K562 (cell line): ENCODE measurements at regions not wholly inside any gene's neighbourhood (a gene's known extent, or its start where the extent isn't known, plus 50 kb on each side); places are given as distances from the start of the nearest gene placed in this dataset.

Experiments used
- ARHGAP35 ChIP-seq: fragments of 450-650 bp; IDR thresholded peaks from 2 replicates; pipeline ENCODE4 v1.6.1; 2018; ENCODE audit not compliant: partially characterized antibody
- CEBPB ChIP-seq: fragments of 450-650 bp; IDR thresholded peaks from 2 replicates; pipeline ENCODE4 v1.6.1; 2016; ENCODE audit warnings: missing genetic modification characterization, missing compliant biosample characterization
- CEBPG ChIP-seq, 3 experiments: fragments of 200-800 bp in 1 of 3; sonication (Bioruptor generic) in 1 of 3; sonication (generic) in 1 of 3; formaldehyde crosslinking in 1 of 3; IDR thresholded peaks in 2 of 3; conservative IDR thresholded peaks in 1 of 3; 2 replicates each; pipeline versions ENCODE4 v1.6.1 to v1.8.0; 2016 to 2022; ENCODE audit warnings: missing compliant biosample characterization in 2 of 3, missing genetic modification characterization in 2 of 3, mild to moderate bottlenecking in 1 of 3, missing genetic modification reagents in 1 of 3
- DNMT1 ChIP-seq: fragments of 450-650 bp; IDR thresholded peaks from 2 replicates; pipeline ENCODE4 v1.6.1; 2016; ENCODE audit warnings: antibody characterized with exemption, mild to moderate bottlenecking
- ELF1 ChIP-seq: fragments of 200-800 bp; sonication (Bioruptor generic); IDR thresholded peaks from 2 replicates; pipeline ENCODE4 v1.6.1; 2016; ENCODE audit warnings: missing genetic modification characterization, missing compliant biosample characterization
- ETV1 ChIP-seq: fragments of 450-650 bp; conservative IDR thresholded peaks from 2 replicates; pipeline ENCODE4 v1.6.1; 2016; ENCODE audit warnings: missing genetic modification characterization, control low read depth, low read depth, missing compliant biosample characterization
- EZH2 ChIP-seq: IDR thresholded peaks from 2 replicates; pipeline ENCODE4 v1.6.1; 2012; ENCODE audit warnings: low read depth, mild to moderate bottlenecking, inconsistent platforms, low read length, borderline replicate concordance
- FOXA1 ChIP-seq: fragments of 450-650 bp; IDR thresholded peaks from 2 replicates; pipeline ENCODE4 v1.6.1; 2016; ENCODE audit warnings: mild to moderate bottlenecking, borderline replicate concordance
- FOXK2 ChIP-seq, 2 experiments: fragments of 450-650 bp; IDR thresholded peaks in 1 of 2; conservative IDR thresholded peaks in 1 of 2; 2 replicates each; pipeline ENCODE4 v1.6.1; 2016; ENCODE audit warnings: low read depth in 2 of 2, mild to moderate bottlenecking in 1 of 2
- FOXM1 ChIP-seq, 2 experiments: fragments of 450-650 bp in 1 of 2; sonication (generic) in 1 of 2; formaldehyde crosslinking in 1 of 2; IDR thresholded peaks; 2 replicates each; pipeline versions ENCODE4 v1.6.1 to v1.9.0; 2017 to 2022; ENCODE audit warnings: low read depth in 2 of 2, mild to moderate bottlenecking in 2 of 2, missing genetic modification reagents in 1 of 2, moderate library complexity in 1 of 2
- HDAC8 ChIP-seq: fragments of 450-650 bp; IDR thresholded peaks from 2 replicates; pipeline ENCODE4 v1.6.1; 2016; ENCODE audit warnings: mild to moderate bottlenecking, missing genetic modification characterization, moderate library complexity, missing compliant biosample characterization
- HNRNPL ChIP-seq: fragments of 200-400 bp; formaldehyde crosslinking; IDR thresholded peaks from 2 replicates; pipeline ENCODE4 v1.6.1; 2017; ENCODE audit warnings: low read depth, mild to moderate bottlenecking, low read length
- JUN ChIP-seq, 2 experiments: sonication (generic) in 1 of 2; formaldehyde crosslinking in 1 of 2; IDR thresholded peaks; 2 replicates each; pipeline versions ENCODE4 v1.6.1 to v1.8.0; 2012 to 2022; ENCODE audit warnings: borderline replicate concordance in 2 of 2, mild to moderate bottlenecking in 2 of 2, improper control_type of control experiment in 1 of 2, low read depth in 1 of 2, low read length in 1 of 2, missing genetic modification reagents in 1 of 2
- PBX2 ChIP-seq, 2 experiments: IDR thresholded peaks in 1 of 2; conservative IDR thresholded peaks in 1 of 2; 2 replicates each; pipeline ENCODE4 v1.6.1; 2016; ENCODE audit warnings: low read depth in 2 of 2, mild to moderate bottlenecking in 1 of 2, missing compliant biosample characterization in 1 of 2, missing genetic modification characterization in 1 of 2, moderate library complexity in 1 of 2
- SNRNP70 ChIP-seq: fragments of 200-400 bp; formaldehyde crosslinking; optimal IDR thresholded peaks from 2 replicates; pipeline ENCODE3; 2017; ENCODE audit warnings: low read depth, low read length
- SP2 ChIP-seq: IDR thresholded peaks from 2 replicates; pipeline ENCODE4 v1.6.1; 2011; ENCODE audit warnings: mild to moderate bottlenecking, low read depth, low read length, moderate library complexity; ENCODE audit not compliant: poor library complexity, severe bottlenecking; ENCODE audit errors: extremely low read depth
- SRSF9 ChIP-seq: fragments of 200-400 bp; formaldehyde crosslinking; IDR thresholded peaks from 2 replicates; pipeline ENCODE4 v1.6.1; 2017; ENCODE audit warnings: low read depth, low read length, borderline replicate concordance
- TEAD4 ChIP-seq, 2 experiments: sonication (generic) in 1 of 2; formaldehyde crosslinking in 1 of 2; IDR thresholded peaks; 2 replicates each; pipeline versions ENCODE4 v1.6.1 to v1.8.0; 2012 to 2022; ENCODE audit warnings: borderline replicate concordance in 1 of 2, inconsistent platforms in 1 of 2, low read length in 1 of 2, mild to moderate bottlenecking in 1 of 2, missing genetic modification reagents in 1 of 2
- TRIM24 ChIP-seq, 2 experiments: fragments of 450-650 bp; IDR thresholded peaks; 2 replicates each; pipeline ENCODE4 v1.6.1; 2016
- ZC3H4 ChIP-seq: sonication (generic); formaldehyde crosslinking; IDR thresholded peaks from 2 replicates; pipeline ENCODE4 v1.9.0; 2021; ENCODE audit warnings: missing genetic modification reagents, borderline replicate concordance
- ZNF584 ChIP-seq: fragments of 200-800 bp; sonication (Bioruptor generic); IDR thresholded peaks from 2 replicates; pipeline ENCODE4 v1.6.1; 2016; ENCODE audit warnings: low read depth, mild to moderate bottlenecking, missing genetic modification characterization, missing compliant biosample characterization
- ZNF644 ChIP-seq: fragments of 200-800 bp; sonication (Bioruptor generic); IDR thresholded peaks from 2 replicates; pipeline ENCODE4 v1.6.1; 2016; ENCODE audit warnings: low read depth, missing genetic modification characterization, missing compliant biosample characterization
- ZZZ3 ChIP-seq: fragments of 450-650 bp; IDR thresholded peaks from 2 replicates; pipeline ENCODE4 v1.6.1; 2016; ENCODE audit warnings: antibody characterized with exemption, mild to moderate bottlenecking, moderate library complexity

GRCh38 chr1:30061292-30062220 lies 661.8 kb downstream of the MATN1 start (continued):
- no peak for TF ChIP-seq HDAC8 (tag)
- peak; percentile 16; the same call in 1 of the 2 replicates for TF ChIP-seq FOXM1 (IDR thresholded peaks at IDR 0.05; ENCODE audit: low read depth)
- TF ChIP-seq FOXM1 (CRISPR knock-in tag; IDR thresholded peaks at IDR 0.05; ENCODE audit: low read depth), result no peak
- TF ChIP-seq SRSF9, result no peak
- no peak for TF ChIP-seq ZNF584 (CRISPR knock-in tag)
- no peak for TF ChIP-seq HNRNPL
- no peak for TF ChIP-seq PBX2 (CRISPR knock-in tag; IDR thresholded peaks at IDR 0.05; ENCODE audit: low read depth)
- peak; percentile 61 for TF ChIP-seq PBX2 (tag; conservative IDR thresholded peaks at IDR 0.05; ENCODE audit: low read depth)
- no peak for TF ChIP-seq DNMT1
- peak; percentile 13 to 61; a peak in 1 of 4 replicates for TF ChIP-seq TRIM24 (IDR thresholded peaks at IDR 0.05)
- TF ChIP-seq CEBPB (tag), result peak; percentile 29; the same call in 1 of the 2 replicates
- TF ChIP-seq JUN (IDR thresholded peaks at IDR 0.05; ENCODE audit: borderline replicate concordance, low read depth, low read length), result no peak
- no peak for TF ChIP-seq JUN (CRISPR knock-in tag; IDR thresholded peaks at IDR 0.05; ENCODE audit: borderline replicate concordance)
- TF ChIP-seq ELF1 (tag), result no peak
- TF ChIP-seq ZZZ3, result no peak
- TF ChIP-seq SNRNP70, result no peak
- no peak for TF ChIP-seq ZC3H4 (CRISPR knock-in tag)
- TF ChIP-seq FOXK2 (conservative IDR thresholded peaks at IDR 0.05 in 1 of 2, IDR thresholded peaks at IDR 0.05 in 1 of 2; ENCODE audit: low read depth in 2 of 2), result peak; percentile 25 to 55; a peak in 1 of 4 replicates
- TF ChIP-seq FOXA1, result no peak
- TF ChIP-seq TEAD4 (IDR thresholded peaks at IDR 0.05; ENCODE audit: low read length), result peak; percentile 31; the same call in 1 of the 2 replicates
- no peak for TF ChIP-seq TEAD4 (CRISPR knock-in tag; IDR thresholded peaks at IDR 0.05; ENCODE audit: borderline replicate concordance)
- TF ChIP-seq EZH2, result no peak
- TF ChIP-seq ARHGAP35, result no peak
- no peak for TF ChIP-seq ETV1 (tag)
- TF ChIP-seq ZNF644, result no peak
- no peak for TF ChIP-seq SP2
- 0 out of 2 replicates have a peak, but pooled peaks have one; percentile 38 for TF ChIP-seq CEBPG (CRISPR knock-in tag; IDR thresholded peaks at IDR 0.05)
- TF ChIP-seq CEBPG (tag; conservative IDR thresholded peaks at IDR 0.05 in 1 of 2, IDR thresholded peaks at IDR 0.05 in 1 of 2), result peak; percentile 65 to 72
